Left ventricle myocardium superior (tissue), 1 donor: ENCODE measurements at regions not wholly inside any gene's neighbourhood (a gene's known extent, or its start where the extent isn't known, plus 50 kb on each side); places are given as distances from the start of the nearest gene placed in this dataset.

Experiments used
- ATAC-seq: fragments of 200-7000 bp; cut with Tn5 transposase; one replicate; pipeline ENCODE4 v1.9.1; 2020; ENCODE audit warnings: mild to moderate bottlenecking, moderate library complexity
- DNase-seq: peaks from one replicate; pipeline ENCODE4 v3.0.0-alpha.2; 2020
- intact Hi-C: fragments of 100-400 bp; cut with micrococcal nuclease; formaldehyde crosslinking; loops from one replicate; pipeline ENCODE4 v1.11.0; 2022
- donor health status: DM: no; HTN: yes; CAD: no; lungs with severe emphysema.

DNA sequence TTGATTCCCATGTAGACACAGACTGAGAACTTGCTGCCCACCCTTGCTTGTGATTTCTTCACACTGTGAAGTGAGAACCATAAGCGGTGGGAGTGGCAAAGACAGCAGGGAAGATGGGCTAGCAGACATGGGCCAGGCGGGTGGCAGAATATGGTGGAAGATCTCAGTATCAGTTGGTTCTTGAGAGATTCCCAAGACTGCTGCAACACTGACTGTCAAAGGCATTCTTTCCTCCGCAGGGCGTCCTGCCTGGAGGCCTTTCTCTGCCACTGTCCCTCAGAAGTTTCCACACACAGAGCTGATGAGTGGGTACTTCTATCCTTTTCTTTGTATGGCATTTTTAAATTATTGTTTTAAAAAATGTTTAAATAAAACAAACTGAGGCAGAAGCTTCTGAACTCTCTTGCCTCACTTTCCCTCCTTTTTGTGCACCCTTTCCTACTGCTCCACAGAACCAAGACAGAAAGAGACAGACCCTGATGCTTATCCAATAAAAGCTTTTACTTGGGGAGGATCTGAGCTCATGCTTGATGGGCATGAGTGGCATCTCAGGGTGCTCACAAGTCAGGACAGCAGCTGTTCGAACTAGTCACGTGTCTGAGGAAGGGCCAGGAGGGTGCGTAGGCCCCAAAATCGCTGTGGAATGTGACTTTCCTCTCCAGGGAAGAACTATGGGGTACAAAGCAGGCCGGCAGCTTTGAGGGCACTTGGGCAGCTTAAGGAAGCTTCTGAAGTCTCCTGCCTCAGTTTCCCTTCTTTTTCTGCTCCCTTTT is 104.7 kb upstream of the PCGF5 start:
- intact Hi-C loops, result no loop called here
- ATAC-seq, result no peak
- DNase-seq, result no peak

DNA sequence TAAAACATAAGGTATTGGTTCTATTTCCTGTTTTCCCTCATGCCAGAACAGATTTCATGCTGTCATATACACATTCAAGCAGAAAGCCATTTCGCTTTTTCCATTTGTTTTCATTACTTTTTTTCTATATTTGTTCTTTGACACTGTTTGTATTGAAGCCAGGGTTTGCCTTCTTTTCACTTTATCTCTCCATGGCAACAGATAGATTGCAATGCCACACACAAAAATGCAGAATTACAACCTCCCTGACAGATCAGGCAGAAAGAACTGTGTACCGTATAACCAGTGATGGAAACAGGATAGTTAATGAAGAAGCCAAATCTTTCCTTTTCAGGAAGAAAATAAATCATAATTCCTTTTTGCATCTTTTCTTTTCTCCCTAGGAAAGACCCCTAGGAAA is 103.0 kb upstream of the PCGF5 start:
- DNase-seq (no peak), ATAC-seq (no peak)

DNA sequence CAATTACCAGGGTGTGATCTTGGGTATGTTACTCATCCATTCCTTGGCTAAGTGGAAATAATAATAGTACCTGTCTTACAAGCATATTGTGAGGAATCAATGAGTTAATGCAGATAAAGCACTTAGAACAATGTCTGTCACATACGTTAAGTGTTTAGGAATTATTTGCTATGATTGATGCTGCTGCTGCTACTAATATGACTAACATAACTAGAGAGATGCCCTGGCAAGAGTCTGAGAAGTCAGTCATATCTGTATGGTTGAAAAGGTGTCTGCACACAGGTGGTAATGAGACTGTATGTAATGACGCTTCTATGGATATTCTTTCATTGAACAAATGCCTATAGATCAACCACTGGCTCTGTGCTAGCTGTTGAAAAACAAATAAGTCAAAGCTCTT is 100.1 kb upstream of the PCGF5 start:
- ATAC-seq (no peak), DNase-seq (no peak)
- intact Hi-C loops, result no loop called here

More for the DNA sequence above, 103.0 kb upstream of the PCGF5 start:
- intact Hi-C loops, result no loop called here

DNA sequence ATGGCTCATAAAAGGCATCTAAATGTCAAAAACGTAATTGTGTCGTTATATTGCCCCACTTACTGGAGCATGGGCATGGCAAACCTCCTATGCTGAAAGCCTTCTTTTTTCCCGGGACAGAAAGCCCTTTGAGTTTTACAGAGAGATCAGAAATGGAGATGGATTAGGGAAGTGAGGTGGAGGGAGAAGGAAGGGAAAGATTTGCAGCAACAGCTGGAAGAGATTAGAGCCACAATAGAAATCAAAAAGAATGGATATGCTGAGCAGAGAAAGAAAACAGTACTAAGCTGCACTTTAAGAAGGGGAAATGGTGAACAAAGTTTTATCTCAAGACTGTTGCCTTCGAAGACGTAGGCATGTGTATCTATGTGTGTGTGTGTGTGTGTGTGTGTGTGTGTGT is 97.2 kb upstream of the PCGF5 start:
- intact Hi-C loops, result no loop called here
- no peak for ATAC-seq

DNA sequence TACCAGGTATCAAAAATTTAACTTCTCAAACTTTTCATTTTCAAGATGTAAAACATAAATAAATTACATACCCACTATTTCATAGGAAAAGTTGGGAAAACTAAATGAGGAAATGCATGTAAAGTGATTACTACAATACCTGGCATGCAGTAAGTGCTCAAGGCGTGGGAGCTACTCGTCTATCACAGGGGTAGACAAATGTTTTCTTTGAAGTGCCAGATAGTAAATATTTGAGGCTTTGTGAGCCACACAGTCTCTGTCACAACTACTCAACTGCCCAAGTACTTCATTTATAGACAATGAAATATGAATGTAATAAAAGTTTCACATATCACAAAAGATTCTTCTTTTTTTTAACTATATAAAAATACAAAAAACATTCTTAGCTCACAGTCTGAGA is 96.4 kb upstream of the PCGF5 start:
- ATAC-seq (no peak), DNase-seq (no peak)
- intact Hi-C loops, result no loop called here

More for the DNA sequence above, 97.2 kb upstream of the PCGF5 start:
- DNase-seq, result no peak

DNA sequence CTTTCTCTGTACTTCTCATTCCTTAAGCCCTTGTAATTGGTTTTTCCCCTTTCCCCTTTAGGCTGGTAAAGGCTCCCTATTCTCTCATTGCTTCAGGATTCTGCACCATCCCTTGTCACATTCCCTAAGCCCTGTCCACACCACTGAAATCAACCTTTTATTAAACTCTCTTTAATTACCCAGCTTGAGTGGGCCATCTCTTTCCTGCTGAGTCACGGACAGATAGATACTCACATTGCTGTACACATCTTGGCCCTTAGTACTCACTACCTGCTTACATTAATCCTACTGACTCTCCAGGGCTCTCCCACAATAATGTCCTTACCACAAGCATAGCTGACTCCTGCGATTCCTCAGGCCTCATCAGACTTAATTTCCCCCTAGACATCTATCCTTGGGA is 94.0 kb upstream of the PCGF5 start:
- DNase-seq (no peak), ATAC-seq (no peak)
- intact Hi-C loops, result no loop called here

DNA sequence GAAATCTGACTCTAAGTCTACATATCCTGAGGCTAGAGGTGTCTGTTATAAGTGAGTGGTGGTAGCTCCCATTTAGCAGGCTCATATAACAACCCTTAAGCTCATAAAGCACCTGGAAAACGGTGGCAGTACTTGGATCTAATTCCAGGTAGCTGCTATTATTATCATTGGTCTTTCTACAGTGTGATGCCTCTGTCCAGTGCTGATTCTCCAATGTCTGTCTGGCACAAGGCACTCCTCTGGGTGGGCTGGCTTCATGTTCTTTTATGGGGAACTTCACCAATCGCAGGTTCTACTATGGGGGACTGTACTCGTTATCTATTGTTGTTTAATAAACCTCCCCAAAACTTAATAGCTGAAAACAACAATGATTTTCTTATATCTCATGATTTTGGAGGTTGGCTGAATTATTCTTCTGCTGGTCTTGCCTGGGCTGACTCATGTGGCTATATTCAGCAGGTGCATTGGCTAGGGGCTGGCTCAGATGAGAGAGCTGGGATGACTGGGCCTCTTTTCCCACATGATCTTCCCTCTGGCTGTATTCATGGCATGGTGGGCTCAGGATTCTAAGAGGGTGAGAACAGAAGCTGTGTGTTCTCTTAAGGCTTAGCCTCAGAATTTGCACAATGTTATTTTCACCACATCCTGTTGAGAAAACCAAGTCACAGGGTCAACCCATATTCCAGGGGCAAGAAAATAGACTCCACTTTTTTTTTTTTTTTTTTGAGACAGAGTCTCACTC is 93.0 kb upstream of the PCGF5 start:
- no peak for DNase-seq
- intact Hi-C loops, result no loop called here
- ATAC-seq, result no peak

DNA sequence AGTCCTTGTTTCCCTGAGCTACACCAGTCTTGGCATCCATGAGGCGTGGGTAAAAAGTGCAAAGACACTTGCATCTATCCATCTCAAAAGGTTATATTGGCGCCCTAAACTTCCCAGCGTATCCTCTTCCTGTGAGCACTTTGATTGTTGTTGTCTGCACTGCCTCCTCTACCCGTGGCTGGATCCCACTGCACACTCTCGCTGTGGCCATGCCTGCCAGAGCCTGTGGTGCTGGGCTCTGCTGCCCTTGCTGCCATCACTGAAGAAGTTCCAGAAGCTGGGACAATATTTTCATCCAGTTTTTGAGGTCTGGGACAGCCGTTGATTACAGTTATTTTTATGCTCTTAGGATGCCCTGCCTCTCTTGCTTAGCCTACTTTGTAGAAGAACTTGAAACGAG is 85.3 kb upstream of the PCGF5 start:
- ATAC-seq (no peak), DNase-seq (no peak)
- intact Hi-C loops, result no loop called here

DNA sequence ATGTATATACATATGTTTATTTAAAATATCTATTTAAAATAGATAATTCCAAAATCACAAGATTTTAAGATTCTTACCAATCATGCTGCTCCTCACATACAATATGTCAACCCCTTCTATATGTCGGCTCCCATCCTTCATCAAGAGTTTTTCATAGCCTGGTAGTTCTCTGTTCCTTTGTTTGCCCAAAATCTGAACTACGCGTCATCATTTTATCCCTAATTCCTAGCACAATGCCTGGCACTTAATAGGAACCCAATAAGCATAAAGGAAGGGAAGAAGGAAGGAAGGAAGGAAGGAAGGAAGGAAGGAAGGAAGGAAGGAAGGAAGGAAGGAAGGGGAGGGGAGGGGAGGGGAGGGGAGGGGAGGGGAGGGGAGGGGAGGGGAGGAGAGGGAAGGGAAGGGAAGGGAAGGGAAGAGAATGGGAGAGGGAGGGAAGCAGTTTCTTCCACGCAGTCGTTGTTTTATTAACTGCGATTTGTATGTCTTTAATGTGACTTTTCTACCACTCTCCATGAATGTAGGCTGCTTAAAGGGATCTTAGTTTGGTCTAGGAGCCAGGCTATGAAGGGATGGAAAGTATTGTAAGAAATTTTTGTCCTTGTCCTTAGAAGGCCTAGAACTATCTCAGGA is 83.3 kb upstream of the PCGF5 start:
- intact Hi-C loops, result no loop called here
- DNase-seq (no peak), ATAC-seq (no peak)

DNA sequence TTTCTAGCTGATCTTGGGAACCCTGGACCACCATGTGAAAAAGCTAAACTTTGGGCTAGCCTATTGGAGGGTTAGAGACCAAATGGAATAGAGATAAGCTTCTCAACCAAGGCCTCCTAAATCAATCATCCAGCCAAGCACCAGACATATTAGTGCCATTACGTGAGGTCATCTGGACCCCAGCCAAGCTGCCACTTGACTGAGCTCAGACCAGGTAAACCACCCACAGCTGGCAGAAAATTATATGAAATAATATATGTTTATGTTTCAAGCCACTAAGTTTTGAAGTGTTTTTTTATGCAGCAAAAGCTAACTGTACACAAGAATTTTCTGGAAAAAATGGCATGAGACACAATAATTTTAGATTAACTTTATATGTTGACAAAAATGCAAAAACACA is 82.6 kb upstream of the PCGF5 start:
- DNase-seq (no peak), ATAC-seq (no peak)
- intact Hi-C loops, result no loop called here

DNA sequence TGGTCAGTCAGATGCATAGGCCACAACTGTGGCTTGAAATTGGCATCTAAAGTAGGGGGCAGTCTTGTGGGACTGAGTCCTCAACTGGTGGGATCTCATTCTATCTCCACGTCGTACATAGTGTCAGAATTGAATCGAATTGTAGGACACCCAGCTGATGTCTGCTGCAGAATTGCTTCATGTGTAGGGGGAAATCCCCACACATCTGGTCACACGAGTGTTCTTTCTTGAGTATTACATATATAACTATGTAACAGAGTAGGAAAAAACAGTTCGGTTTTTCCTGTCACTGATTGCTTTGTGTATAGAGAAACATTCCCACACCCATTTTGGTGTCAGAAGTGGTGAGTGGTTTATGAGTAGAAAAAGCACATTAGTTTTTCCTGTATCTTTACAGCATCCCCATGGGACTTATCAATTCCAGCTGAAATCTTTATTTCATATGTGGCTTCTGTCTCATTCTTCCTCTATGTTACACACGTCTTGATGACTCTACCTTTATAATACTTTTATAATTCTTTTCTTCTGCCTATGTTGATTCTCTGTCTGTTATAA is 79.4 kb upstream of the PCGF5 start:
- intact Hi-C loops, result no loop called here
- DNase-seq (no peak), ATAC-seq (no peak)

DNA sequence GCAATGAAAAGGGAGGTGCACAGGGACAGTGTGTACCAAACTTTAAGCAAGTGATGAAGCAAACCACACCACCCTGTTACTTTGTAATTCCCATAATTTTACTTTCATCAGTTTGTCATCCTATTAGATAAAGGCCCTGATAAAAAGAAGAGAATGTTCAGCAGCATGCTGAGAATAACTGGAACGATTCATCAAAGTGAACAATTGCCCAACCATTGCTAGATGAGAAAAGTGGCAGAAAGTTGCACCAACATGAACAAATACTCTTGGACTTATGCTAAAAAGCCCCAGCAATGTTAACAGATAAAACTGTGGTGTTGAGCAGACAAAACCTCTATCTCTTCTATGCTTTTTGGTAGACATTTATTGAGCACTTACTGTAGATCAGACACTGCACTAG is 75.5 kb upstream of the PCGF5 start:
- DNase-seq (no peak), ATAC-seq (no peak)
- intact Hi-C loops, result no loop called here

DNA sequence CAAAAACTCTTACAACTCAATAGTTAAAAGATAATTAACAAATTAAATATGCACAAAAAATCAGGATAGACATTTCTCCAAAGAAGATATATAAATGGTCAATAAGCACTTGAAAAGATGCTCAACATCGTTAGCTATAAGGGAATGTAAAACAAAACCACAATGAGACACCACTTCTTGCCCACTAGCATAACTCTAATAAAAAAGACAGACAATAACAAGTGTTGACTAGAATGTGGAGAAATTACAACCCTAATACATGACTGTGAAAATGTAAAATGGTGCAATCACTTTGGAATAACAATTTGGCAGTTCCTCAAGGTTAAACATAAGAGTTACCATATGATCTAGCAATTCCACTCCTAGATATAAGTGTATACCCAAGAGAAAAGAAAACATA is 74.3 kb upstream of the PCGF5 start:
- ATAC-seq, result no peak
- intact Hi-C loops, result no loop called here
- no peak for DNase-seq

DNA sequence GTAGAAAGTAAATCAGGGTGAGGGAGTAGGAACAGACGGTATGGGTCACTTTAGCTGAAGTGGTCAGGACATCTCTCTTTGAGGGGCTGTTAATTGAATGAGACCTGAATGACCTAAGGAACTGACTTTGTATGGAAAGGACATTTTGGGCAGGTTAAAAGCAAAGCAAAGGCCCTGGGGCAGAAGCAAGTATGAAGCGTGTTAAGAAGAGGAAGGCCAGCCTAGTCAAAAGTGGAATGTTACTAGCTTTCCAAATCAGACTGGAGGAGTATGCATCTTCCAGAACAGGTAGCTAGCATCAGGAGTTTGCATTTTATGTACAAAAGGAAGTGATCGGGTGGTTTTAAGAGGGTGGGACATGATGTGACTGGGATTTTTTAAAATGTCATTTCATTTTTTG is 70.9 kb upstream of the PCGF5 start:
- intact Hi-C loops, result no loop called here
- ATAC-seq (no peak), DNase-seq (no peak)

DNA sequence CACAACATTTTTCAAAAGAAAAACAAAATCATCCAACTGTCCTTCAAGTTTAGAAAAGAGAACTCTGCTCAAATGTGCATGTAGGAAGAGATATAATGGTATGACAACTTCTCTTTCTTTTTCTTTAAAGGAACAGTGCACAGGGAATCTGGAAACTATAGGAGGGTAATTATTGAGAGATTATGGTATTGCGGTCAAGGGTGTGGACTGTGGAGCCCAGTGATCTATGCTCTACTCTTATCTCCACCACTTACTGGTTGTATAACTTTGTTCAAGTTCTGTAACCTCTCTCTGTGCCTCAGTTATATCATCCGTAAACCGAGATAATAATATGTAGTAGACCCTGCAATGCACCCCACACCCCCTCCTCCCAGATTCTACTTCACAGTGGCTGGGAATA is 69.8 kb upstream of the PCGF5 start:
- ATAC-seq (no peak), DNase-seq (no peak)
- intact Hi-C loops, result no loop called here

DNA sequence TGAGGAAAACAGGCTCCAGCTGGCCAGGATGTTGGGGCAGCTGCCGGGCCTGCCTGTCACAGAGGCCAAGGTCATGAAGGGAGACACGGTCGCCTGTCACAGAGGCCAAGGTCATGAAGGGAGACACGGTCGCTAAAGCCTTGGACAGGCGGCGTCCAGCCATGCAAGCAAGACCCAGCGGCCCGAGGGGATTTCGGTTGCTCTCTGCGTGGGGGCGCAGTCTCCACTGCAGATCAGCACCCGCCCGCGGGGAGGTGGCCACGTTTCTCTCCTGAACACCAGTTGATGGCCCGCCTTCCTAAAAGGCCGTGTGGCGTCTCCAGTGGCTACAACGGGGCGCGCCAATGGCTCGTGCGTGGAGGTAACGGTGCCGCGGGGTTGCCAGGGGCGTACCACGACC is 67.0 kb upstream of the PCGF5 start:
- intact Hi-C loops, result no loop called here
- ATAC-seq (no peak), DNase-seq (no peak)

DNA sequence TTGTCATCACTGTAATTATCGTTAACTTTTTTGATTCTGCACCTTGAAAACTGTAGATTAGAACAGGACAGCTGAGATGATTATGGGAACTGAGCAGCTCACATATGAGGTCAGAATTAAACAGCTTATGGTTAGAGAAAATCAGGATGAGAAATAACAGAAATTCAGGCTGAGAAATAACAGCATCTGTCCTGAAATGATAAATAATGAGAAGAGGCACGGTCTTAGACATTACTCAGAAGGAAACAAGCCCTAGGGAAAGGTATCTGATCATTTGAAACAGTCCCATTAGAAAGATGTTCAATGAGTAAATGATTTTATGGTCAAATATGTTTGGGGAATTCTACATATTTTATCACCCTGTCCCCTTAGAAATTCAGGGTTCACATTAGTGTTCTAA is 65.6 kb upstream of the PCGF5 start:
- DNase-seq (no peak), ATAC-seq (no peak)
- intact Hi-C loops, result no loop called here

DNA sequence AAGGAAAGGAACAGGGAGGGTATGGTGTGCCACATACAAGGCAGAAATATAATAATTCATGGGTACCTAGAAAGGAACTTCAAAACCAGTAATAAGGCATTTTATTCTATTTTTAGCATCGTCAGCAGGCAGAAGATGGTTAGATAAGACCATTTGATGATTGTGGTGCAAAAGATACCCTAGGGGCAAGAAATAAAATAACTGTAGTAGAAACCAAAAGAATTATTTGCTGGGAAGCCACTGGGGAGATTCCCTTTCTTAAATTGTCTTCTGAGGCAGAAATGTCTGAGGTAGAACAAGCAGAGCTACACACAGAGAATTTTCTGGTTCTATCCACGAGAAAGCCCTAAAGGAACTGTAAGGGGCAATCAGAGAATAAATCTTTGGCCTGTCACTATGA is 64.3 kb upstream of the PCGF5 start:
- intact Hi-C loops, result no loop called here
- ATAC-seq (no peak), DNase-seq (no peak)

DNA sequence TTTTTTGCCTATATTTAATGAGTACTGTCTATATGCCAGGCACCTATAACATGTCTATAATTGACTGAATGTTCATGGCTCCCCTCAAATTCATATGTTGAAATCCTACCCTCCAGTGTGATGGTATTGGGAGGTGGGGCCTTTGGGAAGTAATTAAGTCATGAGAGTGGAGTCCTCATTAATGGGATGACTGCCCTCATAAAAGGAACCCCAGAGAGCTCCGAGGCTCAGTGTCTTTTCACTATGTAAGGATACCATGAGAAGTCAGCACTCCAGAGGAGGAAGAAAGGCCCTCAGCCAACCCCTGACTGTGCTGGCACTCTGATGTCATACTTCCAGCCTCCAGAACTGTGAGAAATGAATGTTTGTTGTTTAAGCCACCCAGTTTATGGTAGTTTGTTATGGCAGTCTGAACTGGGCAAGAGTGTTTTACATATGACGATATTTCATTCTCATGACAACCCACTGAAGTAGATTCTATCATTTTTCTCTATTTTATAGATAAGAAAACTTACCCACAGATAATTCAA is 61.1 kb upstream of the PCGF5 start:
- no peak for ATAC-seq
- DNase-seq, result no peak
- intact Hi-C loops, result no loop called here

DNA sequence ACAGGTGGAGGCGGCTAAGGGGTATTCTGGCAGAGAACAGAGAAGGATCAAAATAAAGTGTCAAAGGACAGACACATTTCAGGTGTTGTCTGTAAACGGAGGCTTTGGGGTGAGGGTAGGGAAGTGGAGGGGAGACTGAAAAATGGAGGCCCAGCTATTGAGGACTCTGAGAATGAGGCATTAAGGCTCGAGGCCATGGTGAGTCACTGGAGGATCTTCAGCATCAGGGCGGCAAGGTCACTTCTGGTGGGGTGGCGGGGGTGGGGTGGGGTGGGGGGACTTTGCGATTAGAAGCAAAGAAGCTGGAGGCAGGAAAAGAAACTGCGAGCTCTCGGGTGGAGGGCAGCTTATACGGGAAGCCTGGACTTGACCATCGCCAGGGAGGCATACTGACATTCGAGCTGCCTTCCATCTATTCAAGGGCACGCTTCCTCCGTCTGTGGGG is 58.4 kb upstream of the PCGF5 start:
- ATAC-seq, result peak; percentile 30
- DNase-seq, result no peak
- intact Hi-C loops, result no loop called here
